ENCODE measurements at regions not wholly inside any gene's neighbourhood (a gene's known extent, or its start where the extent isn't known, plus 50 kb on each side); places are given as distances from the start of the nearest gene placed in this dataset.
A peak's percentile ranks its signal among the peaks of the same experiment; 100 is the strongest.

DNA sequence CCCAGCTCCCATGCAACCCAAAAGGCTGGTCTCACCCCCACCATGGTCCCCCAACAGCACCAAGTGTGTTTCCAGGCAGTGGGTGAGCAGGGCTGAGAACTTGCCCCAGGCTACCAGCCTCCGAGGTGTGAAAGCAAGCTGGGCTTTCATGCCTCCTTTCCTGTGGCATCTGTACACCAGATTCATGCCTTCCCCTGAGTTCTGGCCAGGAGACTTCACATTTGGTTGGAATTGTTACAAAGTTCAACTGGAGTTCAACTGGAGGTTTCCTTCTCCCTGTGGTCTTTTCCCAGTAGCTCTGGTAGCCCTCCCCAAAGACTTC lies 77.6 kb upstream of the RAB40AL start:
- TF ChIP-seq, protein P1, sequence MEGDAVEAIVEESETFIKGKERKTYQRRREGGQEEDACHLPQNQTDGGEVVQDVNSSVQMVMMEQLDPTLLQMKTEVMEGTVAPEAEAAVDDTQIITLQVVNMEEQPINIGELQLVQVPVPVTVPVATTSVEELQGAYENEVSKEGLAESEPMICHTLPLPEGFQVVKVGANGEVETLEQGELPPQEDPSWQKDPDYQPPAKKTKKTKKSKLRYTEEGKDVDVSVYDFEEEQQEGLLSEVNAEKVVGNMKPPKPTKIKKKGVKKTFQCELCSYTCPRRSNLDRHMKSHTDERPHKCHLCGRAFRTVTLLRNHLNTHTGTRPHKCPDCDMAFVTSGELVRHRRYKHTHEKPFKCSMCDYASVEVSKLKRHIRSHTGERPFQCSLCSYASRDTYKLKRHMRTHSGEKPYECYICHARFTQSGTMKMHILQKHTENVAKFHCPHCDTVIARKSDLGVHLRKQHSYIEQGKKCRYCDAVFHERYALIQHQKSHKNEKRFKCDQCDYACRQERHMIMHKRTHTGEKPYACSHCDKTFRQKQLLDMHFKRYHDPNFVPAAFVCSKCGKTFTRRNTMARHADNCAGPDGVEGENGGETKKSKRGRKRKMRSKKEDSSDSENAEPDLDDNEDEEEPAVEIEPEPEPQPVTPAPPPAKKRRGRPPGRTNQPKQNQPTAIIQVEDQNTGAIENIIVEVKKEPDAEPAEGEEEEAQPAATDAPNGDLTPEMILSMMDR (IDR thresholded peaks at IDR 0.05) = no peak
- Histone ChIP-seq H3K27me3 (ENCODE audit: control insufficient read depth, insufficient read depth, low read length) (no peaks in the 10 kb centered on the region), H3K36me3 (ENCODE audit: control insufficient read depth, insufficient read depth, low read length) (no peaks in the 10 kb centered on the region), H3K4me3 (ENCODE audit: low read depth, low read length) (no peak overlapping the region), H3K9ac (no peak overlapping the region), H3K4me2 (ENCODE audit: low read length) (no peak overlapping the region), H3K4me1 (peaks cover 4% of the 10 kb centered on the region), H2AFZ (no peak overlapping the region), H3K27ac (no peak overlapping the region), H3K9me3 (ENCODE audit: control insufficient read depth, low read length) (no peaks in the 10 kb centered on the region), H3K79me2 (no peaks in the 10 kb centered on the region)

- Histone ChIP-seq H3K4me2 (ENCODE audit: low read length) (no peak overlapping the region), H3K4me3 (ENCODE audit: low read depth, low read length) (no peak overlapping the region)
- TF ChIP-seq, protein P1 (IDR thresholded peaks at IDR 0.05) = no peak
Observed at GRCh38 chrX:102860235-102860634, 76.8 kb upstream of the RAB40AL start.

GRCh38 chrX:102863735-102864134 lies 73.3 kb upstream of the RAB40AL start:
- Histone ChIP-seq H3K4me2 (ENCODE audit: low read length) (no peak overlapping the region), H3K9me3 (ENCODE audit: control insufficient read depth, low read length) (no peaks in the 10 kb centered on the region), H3K4me3 (ENCODE audit: low read depth, low read length) (no peak overlapping the region), H3K4me1 (peaks cover 2% of the 10 kb centered on the region), H3K27ac (no peak overlapping the region), H3K36me3 (ENCODE audit: control insufficient read depth, insufficient read depth, low read length) (no peaks in the 10 kb centered on the region), H3K27me3 (ENCODE audit: control insufficient read depth, insufficient read depth, low read length) (no peaks in the 10 kb centered on the region), H2AFZ (no peak overlapping the region), H3K9ac (no peak overlapping the region), H3K79me2 (no peaks in the 10 kb centered on the region)
- TF ChIP-seq, protein P1 (IDR thresholded peaks at IDR 0.05) = peak; percentile 82

More at GRCh38 chrX:102860235-102860634, 76.8 kb upstream of the RAB40AL start:
- no peak overlapping the region for H3K27ac ChIP-seq
- H3K27me3 ChIP-seq (ENCODE audit: control insufficient read depth, insufficient read depth, low read length) = no peaks in the 10 kb centered on the region
- peaks cover 4% of the 10 kb centered on the region for H3K4me1 ChIP-seq
- H2AFZ ChIP-seq = no peak overlapping the region
- no peaks in the 10 kb centered on the region for H3K36me3 ChIP-seq (ENCODE audit: control insufficient read depth, insufficient read depth, low read length)
- H3K79me2 ChIP-seq = no peaks in the 10 kb centered on the region
- H3K9ac ChIP-seq = no peak overlapping the region
- H3K9me3 ChIP-seq (ENCODE audit: control insufficient read depth, low read length) = no peaks in the 10 kb centered on the region

GRCh38 chrX:102866981-102867656 lies 70.0 kb upstream of the RAB40AL start:
- Histone ChIP-seq H3K4me2 (ENCODE audit: low read length) (no peak overlapping the region), H3K27ac (no peak overlapping the region), H3K4me3 (ENCODE audit: low read depth, low read length) (no peak overlapping the region), H3K27me3 (ENCODE audit: control insufficient read depth, insufficient read depth, low read length) (no peaks in the 10 kb centered on the region), H2AFZ (no peak overlapping the region), H3K9ac (no peak overlapping the region), H3K79me2 (no peaks in the 10 kb centered on the region), H3K36me3 (ENCODE audit: control insufficient read depth, insufficient read depth, low read length) (no peaks in the 10 kb centered on the region), H3K4me1 (no peaks in the 10 kb centered on the region), H3K9me3 (ENCODE audit: control insufficient read depth, low read length) (no peaks in the 10 kb centered on the region)
- TF ChIP-seq, protein P1 (IDR thresholded peaks at IDR 0.05) = no peak

GRCh38 chrX:102883491-102883890 lies 53.6 kb upstream of the RAB40AL start:
- TF ChIP-seq, protein P1 (IDR thresholded peaks at IDR 0.05) = no peak

More at GRCh38 chrX:102883491-102883890, 53.6 kb upstream of the RAB40AL start:
- H3K36me3 ChIP-seq (ENCODE audit: control insufficient read depth, insufficient read depth, low read length) = no peaks in the 10 kb centered on the region
- no peak overlapping the region for H3K4me2 ChIP-seq (ENCODE audit: low read length)
- no peaks in the 10 kb centered on the region for H3K9me3 ChIP-seq (ENCODE audit: control insufficient read depth, low read length)
- no peaks in the 10 kb centered on the region for H3K4me1 ChIP-seq
- H3K27ac ChIP-seq = no peak overlapping the region
- H3K9ac ChIP-seq = no peak overlapping the region
- no peak overlapping the region for H2AFZ ChIP-seq
- no peak overlapping the region for H3K4me3 ChIP-seq (ENCODE audit: low read depth, low read length)
- no peaks in the 10 kb centered on the region for H3K27me3 ChIP-seq (ENCODE audit: control insufficient read depth, insufficient read depth, low read length)
- H3K79me2 ChIP-seq = no peaks in the 10 kb centered on the region

Data from parathyroid adenoma (tissue), 2 donors.